Fibroblast of lung (primary cell): ENCODE measurements at regions not wholly inside any gene's neighbourhood (a gene's known extent, or its start where the extent isn't known, plus 50 kb on each side); places are given as distances from the start of the nearest gene placed in this dataset.

Experiments
- DNase-seq, 2 donors: peaks; one replicate each; pipeline versions ENCODE4 v3.0.0 to v3.0.0-alpha.2; 2010; ENCODE audit warnings: low read depth in 2 of 2
- H2AFZ ChIP-seq: 2 replicates; pipeline ENCODE4 v1.5.1; 2012; ENCODE audit warnings: low read length, control low read depth, inconsistent platforms
- H3K27ac ChIP-seq: 2 replicates; pipeline ENCODE4 v1.5.1; 2011; ENCODE audit warnings: low read length, control low read depth; ENCODE audit not compliant: insufficient read depth
- H3K27me3 ChIP-seq: 2 replicates; pipeline ENCODE4 v1.5.1; 2011; ENCODE audit warnings: mild to moderate bottlenecking, low read length; ENCODE audit not compliant: control insufficient read depth, insufficient read depth
- H3K36me3 ChIP-seq: 2 replicates; pipeline ENCODE4 v1.5.1; 2011; ENCODE audit warnings: low read length; ENCODE audit not compliant: control insufficient read depth, insufficient read depth
- H3K4me1 ChIP-seq: 2 replicates; pipeline ENCODE4 v1.5.1; 2011; ENCODE audit warnings: low read length; ENCODE audit not compliant: control insufficient read depth, insufficient read depth; ENCODE audit errors: extremely low read depth
- H3K4me2 ChIP-seq: 2 replicates; pipeline ENCODE4 v1.5.1; 2011; ENCODE audit warnings: low read length, control low read depth; ENCODE audit not compliant: insufficient read depth; ENCODE audit errors: extremely low read depth
- H3K4me3 ChIP-seq, 4 experiments: fragments of 200-600 bp in 1 of 4; sonication (generic) in 1 of 4; replicated peaks in 1 of 4; 2 replicates each; pipeline ENCODE4 v1.5.1; 2011 to 2016; ENCODE audit warnings: low read length in 4 of 4, low read depth in 3 of 4, mild to moderate bottlenecking in 3 of 4, control low read depth in 2 of 4, inconsistent platforms in 1 of 4, mixed read lengths in 1 of 4; ENCODE audit not compliant: insufficient read depth in 1 of 4; ENCODE audit errors: control extremely low read depth in 1 of 4
- H3K79me2 ChIP-seq: 2 replicates; pipeline ENCODE4 v1.5.1; 2012; ENCODE audit warnings: mild to moderate bottlenecking, low read length, inconsistent platforms; ENCODE audit not compliant: control insufficient read depth, insufficient read depth
- H3K9ac ChIP-seq: 2 replicates; pipeline ENCODE4 v1.5.1; 2011; ENCODE audit warnings: mild to moderate bottlenecking, low read length, control low read depth; ENCODE audit not compliant: insufficient read depth
- H3K9me3 ChIP-seq: 2 replicates; pipeline ENCODE4 v1.5.1; 2012; ENCODE audit warnings: low read depth, low read length; ENCODE audit not compliant: control insufficient read depth, insufficient read depth
- H4K20me1 ChIP-seq: 2 replicates; pipeline ENCODE4 v1.5.1; 2011; ENCODE audit warnings: low read length; ENCODE audit not compliant: control insufficient read depth, insufficient read depth; ENCODE audit errors: extremely low read depth
- EZH2 ChIP-seq: IDR thresholded peaks from 2 replicates; pipeline ENCODE4 v1.5.1; 2012; ENCODE audit warnings: low read length, control low read depth, mild to moderate bottlenecking; ENCODE audit errors: missing control alignments
- TF ChIP-seq, protein P1 (sequence below), 2 donors: IDR thresholded peaks in 1 of 2; conservative IDR thresholded peaks in 1 of 2; 1 replicate in 1 of 2; 2 replicates in 1 of 2; pipeline ENCODE4 v1.5.1; 2011 to 2012; ENCODE audit warnings: low read length in 2 of 2, control low read depth in 1 of 2, inconsistent platforms in 1 of 2, low read depth in 1 of 2, mild to moderate bottlenecking in 1 of 2

DNA sequence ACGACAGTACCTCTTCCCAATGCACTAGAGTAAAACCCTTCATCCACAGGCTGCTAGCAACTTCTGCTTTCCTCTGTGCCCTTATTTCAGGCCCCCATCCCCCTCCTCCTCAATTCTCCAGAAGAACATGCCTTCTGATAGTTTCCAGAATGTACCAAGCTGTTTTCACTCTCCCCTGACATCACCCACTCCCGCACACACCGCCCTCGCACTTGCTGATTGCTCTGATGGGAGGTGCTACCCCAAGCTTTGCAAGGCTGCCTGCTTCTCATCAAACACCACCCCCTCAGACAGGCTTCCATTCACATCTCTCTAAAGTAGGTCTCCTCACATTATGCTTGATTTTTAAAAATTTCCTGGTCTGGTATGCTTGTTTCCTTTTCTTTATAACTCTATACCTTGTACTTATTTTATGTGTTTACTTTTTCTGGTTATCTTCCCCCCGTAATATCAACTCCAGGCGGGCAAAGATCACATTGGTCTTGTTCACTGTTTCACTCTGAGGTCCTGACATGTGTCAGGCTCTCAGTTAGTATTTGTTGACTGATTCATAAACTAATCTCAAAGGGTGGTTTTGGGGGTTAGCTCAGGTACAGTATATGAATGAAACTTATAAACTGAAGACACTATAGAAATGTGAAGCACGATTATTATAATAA lies 91.0 kb upstream of the C9orf72 start:
- no peak overlapping the region for H3K4me3 ChIP-seq
- no peak for TF ChIP-seq EZH2
- TF ChIP-seq, protein P1, sequence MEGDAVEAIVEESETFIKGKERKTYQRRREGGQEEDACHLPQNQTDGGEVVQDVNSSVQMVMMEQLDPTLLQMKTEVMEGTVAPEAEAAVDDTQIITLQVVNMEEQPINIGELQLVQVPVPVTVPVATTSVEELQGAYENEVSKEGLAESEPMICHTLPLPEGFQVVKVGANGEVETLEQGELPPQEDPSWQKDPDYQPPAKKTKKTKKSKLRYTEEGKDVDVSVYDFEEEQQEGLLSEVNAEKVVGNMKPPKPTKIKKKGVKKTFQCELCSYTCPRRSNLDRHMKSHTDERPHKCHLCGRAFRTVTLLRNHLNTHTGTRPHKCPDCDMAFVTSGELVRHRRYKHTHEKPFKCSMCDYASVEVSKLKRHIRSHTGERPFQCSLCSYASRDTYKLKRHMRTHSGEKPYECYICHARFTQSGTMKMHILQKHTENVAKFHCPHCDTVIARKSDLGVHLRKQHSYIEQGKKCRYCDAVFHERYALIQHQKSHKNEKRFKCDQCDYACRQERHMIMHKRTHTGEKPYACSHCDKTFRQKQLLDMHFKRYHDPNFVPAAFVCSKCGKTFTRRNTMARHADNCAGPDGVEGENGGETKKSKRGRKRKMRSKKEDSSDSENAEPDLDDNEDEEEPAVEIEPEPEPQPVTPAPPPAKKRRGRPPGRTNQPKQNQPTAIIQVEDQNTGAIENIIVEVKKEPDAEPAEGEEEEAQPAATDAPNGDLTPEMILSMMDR (conservative IDR thresholded peaks at IDR 0.05 in 1 of 2, IDR thresholded peaks at IDR 0.05 in 1 of 2; ENCODE audit: low read depth in 1 of 2, low read length in 2 of 2): no peak
- no peaks in the 10 kb centered on the region for H3K36me3 ChIP-seq
- no peak overlapping the region for H2AFZ ChIP-seq
- no peak for DNase-seq
- no peaks in the 10 kb centered on the region for H3K4me1 ChIP-seq
- no peaks in the 10 kb centered on the region for H3K9me3 ChIP-seq
- H3K79me2 ChIP-seq: no peaks in the 10 kb centered on the region
- no peaks in the 10 kb centered on the region for H4K20me1 ChIP-seq
- H3K9ac ChIP-seq: no peak overlapping the region
- H3K27ac ChIP-seq: no peak overlapping the region
- no peak overlapping the region for H3K4me2 ChIP-seq
- no peaks in the 10 kb centered on the region for H3K27me3 ChIP-seq

DNA sequence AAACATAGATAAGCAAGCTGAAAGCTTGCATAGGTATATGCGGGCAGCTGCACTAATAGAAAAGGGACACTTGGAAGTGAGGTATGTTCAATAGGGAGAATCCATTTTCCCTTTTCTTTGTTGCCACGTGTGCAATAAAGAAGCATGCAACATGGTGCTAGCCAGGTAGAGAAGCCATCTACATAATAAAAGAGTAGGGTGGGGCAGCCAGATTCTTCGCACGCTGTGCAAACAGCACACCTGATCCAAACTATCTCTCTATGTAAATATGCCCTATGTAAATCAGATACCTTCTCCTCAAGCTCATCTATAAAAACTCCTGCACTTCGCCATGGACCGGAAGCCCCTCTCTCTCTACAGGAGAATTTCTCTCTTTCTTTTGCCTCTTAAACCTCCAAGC lies 91.9 kb upstream of the C9orf72 start:
- no peak overlapping the region for H3K4me2 ChIP-seq
- no peak overlapping the region for H2AFZ ChIP-seq
- H3K4me1 ChIP-seq: no peaks in the 10 kb centered on the region
- H3K9ac ChIP-seq: no peak overlapping the region
- no peak for TF ChIP-seq EZH2
- TF ChIP-seq, protein P1 (conservative IDR thresholded peaks at IDR 0.05 in 1 of 2, IDR thresholded peaks at IDR 0.05 in 1 of 2; ENCODE audit: low read depth in 1 of 2, low read length in 2 of 2): no peak
- no peaks in the 10 kb centered on the region for H3K9me3 ChIP-seq
- no peaks in the 10 kb centered on the region for H4K20me1 ChIP-seq
- H3K79me2 ChIP-seq: no peaks in the 10 kb centered on the region
- H3K27ac ChIP-seq: no peak overlapping the region
- H3K4me3 ChIP-seq: no peak overlapping the region
- no peaks in the 10 kb centered on the region for H3K36me3 ChIP-seq
- no peaks in the 10 kb centered on the region for H3K27me3 ChIP-seq
- DNase-seq: no peak

DNA sequence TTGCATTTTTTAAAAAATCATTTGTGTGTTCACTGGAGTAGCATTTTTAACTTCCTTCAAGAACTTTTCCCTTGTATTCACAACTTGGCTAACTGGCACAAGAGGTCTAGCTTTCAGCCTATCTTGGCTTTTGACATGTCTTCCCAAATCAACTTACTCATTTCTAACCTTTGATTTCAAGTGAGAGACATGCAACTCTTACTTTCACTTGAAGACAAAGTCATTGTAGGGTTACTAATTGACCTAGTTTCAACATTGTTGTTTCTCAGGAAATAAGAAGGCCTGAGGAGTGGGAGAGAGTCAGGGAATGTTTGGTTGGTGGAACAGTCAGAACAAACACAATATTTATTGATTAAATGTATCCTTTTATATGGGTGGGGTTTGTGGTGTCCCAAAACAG lies 95.0 kb upstream of the C9orf72 start:
- TF ChIP-seq, protein P1 (conservative IDR thresholded peaks at IDR 0.05 in 1 of 2, IDR thresholded peaks at IDR 0.05 in 1 of 2; ENCODE audit: low read depth in 1 of 2, low read length in 2 of 2): no peak
- TF ChIP-seq EZH2: no peak
- no peaks in the 10 kb centered on the region for H3K27me3 ChIP-seq
- no peaks in the 10 kb centered on the region for H3K9me3 ChIP-seq
- H3K36me3 ChIP-seq: no peaks in the 10 kb centered on the region
- no peaks in the 10 kb centered on the region for H3K4me1 ChIP-seq
- DNase-seq: no peak
- H3K4me3 ChIP-seq: no peak overlapping the region
- H3K79me2 ChIP-seq: no peaks in the 10 kb centered on the region
- no peak overlapping the region for H3K4me2 ChIP-seq
- H3K9ac ChIP-seq: no peak overlapping the region
- no peaks in the 10 kb centered on the region for H4K20me1 ChIP-seq
- H2AFZ ChIP-seq: no peak overlapping the region
- H3K27ac ChIP-seq: no peak overlapping the region
